ENCODE measurements at regions not wholly inside any gene's neighbourhood (a gene's known extent, or its start where the extent isn't known, plus 50 kb on each side); places are given as distances from the start of the nearest gene placed in this dataset.

DNA sequence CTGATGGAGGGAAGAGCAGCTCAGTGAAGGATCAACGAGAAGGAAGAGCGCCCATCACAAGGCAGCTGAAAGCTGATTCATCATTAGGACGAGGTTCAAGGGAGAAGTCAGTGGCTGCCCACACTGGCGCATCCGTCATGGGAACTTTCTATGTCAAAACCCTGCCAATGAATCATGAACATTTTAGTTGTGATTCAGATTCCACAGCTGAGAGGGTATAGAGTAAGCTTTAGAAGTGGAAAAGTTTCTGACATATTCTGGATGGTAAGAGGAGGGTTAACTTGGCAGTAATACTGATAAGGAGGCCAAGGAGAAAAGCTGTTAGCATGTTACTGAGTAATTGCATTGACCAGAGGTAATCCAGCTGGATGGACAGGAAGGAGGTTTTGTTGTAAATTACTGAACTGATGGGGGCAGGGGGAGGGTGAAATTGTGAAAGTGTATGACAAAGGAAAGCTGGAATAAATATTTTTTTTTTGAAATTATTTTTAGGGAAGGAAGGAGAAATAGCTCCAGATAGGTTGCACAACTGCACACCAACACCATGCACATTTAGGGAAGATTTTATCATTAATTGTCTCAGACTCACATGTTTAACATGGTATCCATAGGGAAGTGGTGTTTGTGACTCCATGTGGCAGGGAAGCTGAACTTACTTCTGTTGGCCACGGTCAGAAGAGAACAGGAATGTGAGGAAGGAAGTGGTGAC, 78.3 kb upstream of the NRP1 start:
- Histone ChIP-seq H3K27ac (ENCODE audit: low read length) (no peak overlapping the region), H3K79me2 (ENCODE audit: insufficient read depth, low read length) (no peaks in the 10 kb centered on the region), H3K9ac (ENCODE audit: low read depth, low read length) (no peak overlapping the region), H3K27me3 (ENCODE audit: insufficient read depth, low read length, poor library complexity) (peaks cover 6% of the 10 kb centered on the region), H2AFZ (ENCODE audit: low read depth, low read length) (no peak overlapping the region), H4K20me1 (ENCODE audit: insufficient read depth, low read length) (no peaks in the 10 kb centered on the region), H3K4me1 (ENCODE audit: insufficient read depth, low read length) (no peaks in the 10 kb centered on the region), H3K4me3 (ENCODE audit: low read depth in 1 of 2, low read length in 2 of 2) (no peak overlapping the region), H3K36me3 (ENCODE audit: insufficient read depth, low read length) (no peaks in the 10 kb centered on the region), H3K4me2 (ENCODE audit: insufficient read depth, low read length) (no peak overlapping the region), H3K9me3 (ENCODE audit: insufficient read depth, low read length, severe bottlenecking) (no peaks in the 10 kb centered on the region)
- DNase-seq (no peak), ATAC-seq (ENCODE audit: insufficient read depth, low read depth) (no peak)
- TF ChIP-seq, protein P1, sequence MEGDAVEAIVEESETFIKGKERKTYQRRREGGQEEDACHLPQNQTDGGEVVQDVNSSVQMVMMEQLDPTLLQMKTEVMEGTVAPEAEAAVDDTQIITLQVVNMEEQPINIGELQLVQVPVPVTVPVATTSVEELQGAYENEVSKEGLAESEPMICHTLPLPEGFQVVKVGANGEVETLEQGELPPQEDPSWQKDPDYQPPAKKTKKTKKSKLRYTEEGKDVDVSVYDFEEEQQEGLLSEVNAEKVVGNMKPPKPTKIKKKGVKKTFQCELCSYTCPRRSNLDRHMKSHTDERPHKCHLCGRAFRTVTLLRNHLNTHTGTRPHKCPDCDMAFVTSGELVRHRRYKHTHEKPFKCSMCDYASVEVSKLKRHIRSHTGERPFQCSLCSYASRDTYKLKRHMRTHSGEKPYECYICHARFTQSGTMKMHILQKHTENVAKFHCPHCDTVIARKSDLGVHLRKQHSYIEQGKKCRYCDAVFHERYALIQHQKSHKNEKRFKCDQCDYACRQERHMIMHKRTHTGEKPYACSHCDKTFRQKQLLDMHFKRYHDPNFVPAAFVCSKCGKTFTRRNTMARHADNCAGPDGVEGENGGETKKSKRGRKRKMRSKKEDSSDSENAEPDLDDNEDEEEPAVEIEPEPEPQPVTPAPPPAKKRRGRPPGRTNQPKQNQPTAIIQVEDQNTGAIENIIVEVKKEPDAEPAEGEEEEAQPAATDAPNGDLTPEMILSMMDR (IDR thresholded peaks at IDR 0.05; ENCODE audit: borderline replicate concordance, extremely low read depth, low read length, poor library complexity, severe bottlenecking), result no peak
- TF ChIP-seq EZH2 (IDR thresholded peaks at IDR 0.05; ENCODE audit: borderline replicate concordance, low read depth, low read length, severe bottlenecking), result no peak

DNA sequence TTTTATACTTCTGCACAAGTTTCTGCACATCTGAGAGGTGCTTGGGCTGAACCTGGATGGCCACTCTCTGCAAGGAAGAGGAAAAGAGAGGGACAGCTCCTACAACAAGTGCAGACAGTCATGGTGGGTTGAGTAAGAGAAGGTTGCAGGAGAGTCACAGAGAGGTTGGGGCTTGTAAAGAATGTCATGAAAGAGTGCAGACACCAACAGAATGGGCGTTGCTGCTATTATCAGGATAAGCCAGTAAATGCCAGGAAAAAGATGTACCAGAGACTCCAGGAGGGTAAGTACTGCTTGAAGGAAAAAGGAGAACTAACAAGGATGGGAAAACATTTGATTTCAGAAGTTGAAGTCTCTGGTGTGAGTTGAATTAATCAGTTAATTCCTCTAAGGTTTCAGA, 77.8 kb upstream of the NRP1 start:
- ATAC-seq (ENCODE audit: insufficient read depth, low read depth) (no peak), DNase-seq (no peak)
- H3K36me3 ChIP-seq (ENCODE audit: insufficient read depth, low read length), result no peaks in the 10 kb centered on the region
- H3K4me3 ChIP-seq (ENCODE audit: low read depth in 1 of 2, low read length in 2 of 2), result no peak overlapping the region
- no peak overlapping the region for H3K27ac ChIP-seq (ENCODE audit: low read length)
- H3K9me3 ChIP-seq (ENCODE audit: insufficient read depth, low read length, severe bottlenecking), result no peaks in the 10 kb centered on the region
- H3K4me1 ChIP-seq (ENCODE audit: insufficient read depth, low read length), result no peaks in the 10 kb centered on the region
- no peaks in the 10 kb centered on the region for H4K20me1 ChIP-seq (ENCODE audit: insufficient read depth, low read length)
- no peak overlapping the region for H3K4me2 ChIP-seq (ENCODE audit: insufficient read depth, low read length)
- no peak overlapping the region for H2AFZ ChIP-seq (ENCODE audit: low read depth, low read length)
- no peak overlapping the region for H3K9ac ChIP-seq (ENCODE audit: low read depth, low read length)
- H3K79me2 ChIP-seq (ENCODE audit: insufficient read depth, low read length), result no peaks in the 10 kb centered on the region
- peaks cover 6% of the 10 kb centered on the region for H3K27me3 ChIP-seq (ENCODE audit: insufficient read depth, low read length, poor library complexity)
- TF ChIP-seq EZH2 (IDR thresholded peaks at IDR 0.05; ENCODE audit: borderline replicate concordance, low read depth, low read length, severe bottlenecking), result no peak
- TF ChIP-seq, protein P1 (IDR thresholded peaks at IDR 0.05; ENCODE audit: borderline replicate concordance, extremely low read depth, low read length, poor library complexity, severe bottlenecking), result no peak

DNA sequence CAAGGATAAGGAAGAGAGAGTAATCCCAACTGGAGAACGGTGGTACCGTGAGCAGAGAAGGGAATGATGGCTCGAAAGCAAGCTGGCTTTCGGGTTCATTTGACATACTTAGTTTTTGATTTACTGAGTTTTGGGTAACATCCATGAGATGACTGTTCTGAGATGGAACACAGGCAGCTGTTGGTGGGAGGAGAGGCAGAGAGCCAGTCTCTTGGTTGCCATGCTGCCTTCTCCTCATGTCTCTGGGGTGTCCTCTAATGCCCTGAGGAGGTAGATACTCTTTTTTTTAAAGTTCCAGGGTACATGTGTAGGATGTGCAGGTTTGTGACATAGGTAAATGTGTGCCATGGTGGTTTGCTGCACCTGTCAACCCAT, 76.4 kb upstream of the NRP1 start:
- no peaks in the 10 kb centered on the region for H3K4me1 ChIP-seq (ENCODE audit: insufficient read depth, low read length)
- H3K4me2 ChIP-seq (ENCODE audit: insufficient read depth, low read length), result no peak overlapping the region
- H3K79me2 ChIP-seq (ENCODE audit: insufficient read depth, low read length), result no peaks in the 10 kb centered on the region
- no peak overlapping the region for H3K9ac ChIP-seq (ENCODE audit: low read depth, low read length)
- no peak overlapping the region for H3K27ac ChIP-seq (ENCODE audit: low read length)
- TF ChIP-seq, protein P1 (IDR thresholded peaks at IDR 0.05; ENCODE audit: borderline replicate concordance, extremely low read depth, low read length, poor library complexity, severe bottlenecking), result no peak
- no peak for TF ChIP-seq EZH2 (IDR thresholded peaks at IDR 0.05; ENCODE audit: borderline replicate concordance, low read depth, low read length, severe bottlenecking)
- no peak for DNase-seq
- H3K4me3 ChIP-seq (ENCODE audit: low read depth in 1 of 2, low read length in 2 of 2), result no peak overlapping the region
- H3K9me3 ChIP-seq (ENCODE audit: insufficient read depth, low read length, severe bottlenecking), result no peaks in the 10 kb centered on the region
- H2AFZ ChIP-seq (ENCODE audit: low read depth, low read length), result no peak overlapping the region
- H3K27me3 ChIP-seq (ENCODE audit: insufficient read depth, low read length, poor library complexity), result peaks cover 6% of the 10 kb centered on the region
- no peaks in the 10 kb centered on the region for H4K20me1 ChIP-seq (ENCODE audit: insufficient read depth, low read length)
- no peak for ATAC-seq (ENCODE audit: insufficient read depth, low read depth)
- no peaks in the 10 kb centered on the region for H3K36me3 ChIP-seq (ENCODE audit: insufficient read depth, low read length)
